WTC11 (cell line): ENCODE measurements at regions not wholly inside any gene's neighbourhood (a gene's known extent, or its start where the extent isn't known, plus 50 kb on each side); places are given as distances from the start of the nearest gene placed in this dataset.

ENCODE experiments used
- ATAC-seq: fragments of 200-7000 bp; cut with Tn5 transposase; 2 replicates; pipeline ENCODE4 v1.10.0; 2021; ENCODE audit warnings: mild to moderate bottlenecking, moderate library complexity
- CTCF ChIA-PET: fragments of 300-600 bp; sonication (Branson Sonifier 250); formaldehyde crosslinking; loops from one replicate; lab custom pipeline; 2021; ENCODE audit warnings: antibody characterized with exemption; lab: Charles Lee
- POLR2A ChIA-PET: fragments of 350-600 bp; sonication (Branson Sonifier 250); formaldehyde crosslinking; loops from one replicate; lab custom pipeline; 2021; ENCODE audit warnings: antibody characterized with exemption; lab: Charles Lee
- DNase-seq: peaks from one replicate; pipeline ENCODE4 v3.0.0; 2021; ENCODE audit warnings: low spot score
- H3K27ac Mint-ChIP-seq: 2 replicates; pipeline ENCODE4 v1.8.0; 2021; ENCODE audit warnings: mixed read lengths
- H3K27me3 Mint-ChIP-seq: 2 replicates; pipeline ENCODE4 v1.8.0; 2021; ENCODE audit warnings: low read depth, mild to moderate bottlenecking, moderate library complexity, mixed read lengths
- H3K36me3 Mint-ChIP-seq: 2 replicates; pipeline ENCODE4 v1.8.0; 2021; ENCODE audit warnings: mixed read lengths
- H3K4me1 Mint-ChIP-seq: 2 replicates; pipeline ENCODE4 v1.8.0; 2022; ENCODE audit warnings: mixed read lengths
- H3K4me3 Mint-ChIP-seq: 2 replicates; pipeline ENCODE4 v1.8.0; 2021; ENCODE audit warnings: mild to moderate bottlenecking, moderate library complexity, mixed read lengths
- H3K9me3 Mint-ChIP-seq: 2 replicates; pipeline ENCODE4 v1.8.0; 2021; ENCODE audit warnings: mixed read lengths
- GRHL2 ChIP-seq: fragments of 250-450 bp; sonication (Bioruptor Pico); IDR thresholded peaks from 2 replicates; pipeline ENCODE4 v1.8.0; 2022; ENCODE audit warnings: mild to moderate bottlenecking, moderate library complexity; ENCODE audit not compliant: insufficient replicate concordance, severe bottlenecking
- NFYB ChIP-seq: sonication (generic); formaldehyde crosslinking; conservative IDR thresholded peaks from 2 replicates; pipeline ENCODE4 v1.8.0; 2022; ENCODE audit warnings: low read depth, missing genetic modification reagents
- NR3C1 ChIP-seq: sonication (generic); formaldehyde crosslinking; conservative IDR thresholded peaks from 2 replicates; pipeline ENCODE4 v1.8.1; 2023; ENCODE audit warnings: low read depth, mild to moderate bottlenecking, missing genetic modification reagents
- PRRX2 ChIP-seq: fragments of 250-450 bp; sonication (Bioruptor Pico); IDR thresholded peaks from 2 replicates; pipeline ENCODE4 v1.8.0; 2021; ENCODE audit warnings: mild to moderate bottlenecking
- SMAD3 ChIP-seq: sonication (generic); formaldehyde crosslinking; IDR thresholded peaks from 2 replicates; pipeline ENCODE4 v1.8.0; 2022; ENCODE audit warnings: missing genetic modification reagents, mild to moderate bottlenecking, borderline replicate concordance
- SMAD4 ChIP-seq: sonication (generic); formaldehyde crosslinking; IDR thresholded peaks from 2 replicates; pipeline ENCODE4 v1.8.0; 2022; ENCODE audit warnings: mild to moderate bottlenecking, missing genetic modification reagents
- ZNF121 ChIP-seq: sonication (generic); formaldehyde crosslinking; IDR thresholded peaks from 2 replicates; pipeline ENCODE4 v1.8.0; 2023; ENCODE audit warnings: missing genetic modification reagents
- ZNF138 ChIP-seq: sonication (generic); formaldehyde crosslinking; conservative IDR thresholded peaks from 2 replicates; pipeline ENCODE4 v1.8.1; 2022; ENCODE audit warnings: mild to moderate bottlenecking, moderate library complexity, missing genetic modification reagents
- TF ChIP-seq, protein P1 (sequence below): fragments of 250-450 bp; sonication (Bioruptor Pico); IDR thresholded peaks from 2 replicates; pipeline ENCODE4 v1.9.0; 2021; ENCODE audit warnings: moderate library complexity, mild to moderate bottlenecking, inconsistent platforms, borderline replicate concordance
- TF ChIP-seq, protein P2 (sequence below): fragments of 250-450 bp; sonication (Bioruptor Pico); IDR thresholded peaks from 2 replicates; pipeline ENCODE4 v1.9.0; 2021; ENCODE audit warnings: mild to moderate bottlenecking, borderline replicate concordance
- TF ChIP-seq, protein P3 (sequence below): sonication (generic); formaldehyde crosslinking; IDR thresholded peaks from 2 replicates; pipeline ENCODE4 v1.8.1; 2022; ENCODE audit warnings: low read depth, missing genetic modification reagents, borderline replicate concordance
- TF ChIP-seq, protein P4 (sequence below): sonication (generic); formaldehyde crosslinking; IDR thresholded peaks from 2 replicates; pipeline ENCODE4 v1.8.0; 2022; ENCODE audit warnings: mild to moderate bottlenecking, missing genetic modification reagents
- TF ChIP-seq, protein P5 (sequence below): sonication (generic); formaldehyde crosslinking; IDR thresholded peaks from 2 replicates; pipeline ENCODE4 v1.8.1; 2022; ENCODE audit warnings: low read depth, mild to moderate bottlenecking, moderate library complexity, missing genetic modification reagents, borderline replicate concordance
- TF ChIP-seq, protein P6 (sequence below): fragments of 250-450 bp; sonication (Bioruptor Pico); IDR thresholded peaks from 2 replicates; pipeline ENCODE4 v1.8.0; 2021; ENCODE audit warnings: mild to moderate bottlenecking
- TF ChIP-seq, protein P7 (sequence below): sonication (generic); formaldehyde crosslinking; IDR thresholded peaks from 2 replicates; pipeline ENCODE4 v1.8.1; 2022; ENCODE audit warnings: mild to moderate bottlenecking, moderate library complexity, missing genetic modification reagents
- TF ChIP-seq, protein P8 (sequence below): sonication (generic); formaldehyde crosslinking; IDR thresholded peaks from 2 replicates; pipeline ENCODE4 v1.8.1; 2023; ENCODE audit warnings: mild to moderate bottlenecking, missing genetic modification reagents, moderate library complexity

DNA sequence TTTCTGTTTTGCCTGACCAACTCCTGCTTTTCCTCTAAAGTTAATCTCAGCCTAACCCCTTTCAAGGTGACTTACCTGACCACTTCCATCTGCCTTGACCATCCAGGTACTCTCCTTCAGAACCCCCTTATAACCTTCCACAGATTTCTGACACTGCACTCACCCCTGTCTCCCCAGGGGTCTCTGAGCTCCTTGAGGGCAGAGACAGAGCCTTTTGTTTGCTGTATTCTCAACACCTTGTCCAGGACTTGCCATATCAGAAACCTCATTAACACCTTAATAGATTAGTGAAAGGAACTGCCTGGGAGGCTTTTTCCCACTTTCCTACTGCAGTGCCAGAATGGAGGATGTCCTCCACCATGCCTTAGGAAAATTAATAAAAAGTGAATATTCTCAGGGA, 119.7 kb upstream of the SERPINE2 start:
- no peak for DNase-seq
- H3K27me3 Mint-ChIP-seq, result no peaks in the 10 kb centered on the region
- ChIA-PET CTCF (no interaction called here), POLR2A (no interaction called here)
- no peak for ATAC-seq
- H3K4me1 Mint-ChIP-seq, result no peaks in the 10 kb centered on the region
- no peaks in the 10 kb centered on the region for H3K9me3 Mint-ChIP-seq
- H3K27ac Mint-ChIP-seq, result no peak overlapping the region
- TF ChIP-seq NFYB (CRISPR knock-in tag), result no peak
- TF ChIP-seq, protein P1, sequence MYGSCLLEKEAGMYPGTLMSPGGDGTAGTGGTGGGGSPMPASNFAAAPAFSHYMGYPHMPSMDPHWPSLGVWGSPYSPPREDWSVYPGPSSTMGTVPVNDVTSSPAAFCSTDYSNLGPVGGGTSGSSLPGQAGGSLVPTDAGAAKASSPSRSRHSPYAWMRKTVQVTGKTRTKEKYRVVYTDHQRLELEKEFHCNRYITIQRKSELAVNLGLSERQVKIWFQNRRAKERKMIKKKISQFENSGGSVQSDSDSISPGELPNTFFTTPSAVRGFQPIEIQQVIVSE (CRISPR knock-in tag), result no peak
- no peak overlapping the region for H3K4me3 Mint-ChIP-seq
- H3K36me3 Mint-ChIP-seq, result no peaks in the 10 kb centered on the region

DNA sequence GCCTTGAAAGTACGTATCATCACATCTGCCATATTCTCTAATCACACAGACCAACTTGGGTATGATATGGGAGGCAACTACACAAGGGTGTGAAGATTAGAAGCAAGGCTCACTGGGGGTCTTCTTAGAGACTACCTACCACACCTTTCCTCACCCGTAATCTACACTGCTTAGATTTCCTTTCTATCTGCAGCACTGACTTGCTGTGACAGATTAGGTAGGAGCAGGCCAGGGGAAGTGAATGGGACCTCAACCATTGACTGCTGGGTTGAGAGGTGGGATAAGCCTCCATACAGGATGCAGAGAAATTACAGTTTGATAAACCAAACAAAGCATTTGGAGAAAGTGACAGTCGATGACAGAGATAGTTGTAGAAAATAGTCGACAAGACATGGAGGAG, 119.0 kb upstream of the SERPINE2 start:
- Mint-ChIP-seq H3K4me1 (no peaks in the 10 kb centered on the region), H3K4me3 (no peak overlapping the region), H3K36me3 (no peaks in the 10 kb centered on the region), H3K27ac (no peak overlapping the region), H3K27me3 (no peaks in the 10 kb centered on the region), H3K9me3 (no peaks in the 10 kb centered on the region)
- ChIA-PET CTCF (no interaction called here), POLR2A (no interaction called here)
- TF ChIP-seq, protein P2, sequence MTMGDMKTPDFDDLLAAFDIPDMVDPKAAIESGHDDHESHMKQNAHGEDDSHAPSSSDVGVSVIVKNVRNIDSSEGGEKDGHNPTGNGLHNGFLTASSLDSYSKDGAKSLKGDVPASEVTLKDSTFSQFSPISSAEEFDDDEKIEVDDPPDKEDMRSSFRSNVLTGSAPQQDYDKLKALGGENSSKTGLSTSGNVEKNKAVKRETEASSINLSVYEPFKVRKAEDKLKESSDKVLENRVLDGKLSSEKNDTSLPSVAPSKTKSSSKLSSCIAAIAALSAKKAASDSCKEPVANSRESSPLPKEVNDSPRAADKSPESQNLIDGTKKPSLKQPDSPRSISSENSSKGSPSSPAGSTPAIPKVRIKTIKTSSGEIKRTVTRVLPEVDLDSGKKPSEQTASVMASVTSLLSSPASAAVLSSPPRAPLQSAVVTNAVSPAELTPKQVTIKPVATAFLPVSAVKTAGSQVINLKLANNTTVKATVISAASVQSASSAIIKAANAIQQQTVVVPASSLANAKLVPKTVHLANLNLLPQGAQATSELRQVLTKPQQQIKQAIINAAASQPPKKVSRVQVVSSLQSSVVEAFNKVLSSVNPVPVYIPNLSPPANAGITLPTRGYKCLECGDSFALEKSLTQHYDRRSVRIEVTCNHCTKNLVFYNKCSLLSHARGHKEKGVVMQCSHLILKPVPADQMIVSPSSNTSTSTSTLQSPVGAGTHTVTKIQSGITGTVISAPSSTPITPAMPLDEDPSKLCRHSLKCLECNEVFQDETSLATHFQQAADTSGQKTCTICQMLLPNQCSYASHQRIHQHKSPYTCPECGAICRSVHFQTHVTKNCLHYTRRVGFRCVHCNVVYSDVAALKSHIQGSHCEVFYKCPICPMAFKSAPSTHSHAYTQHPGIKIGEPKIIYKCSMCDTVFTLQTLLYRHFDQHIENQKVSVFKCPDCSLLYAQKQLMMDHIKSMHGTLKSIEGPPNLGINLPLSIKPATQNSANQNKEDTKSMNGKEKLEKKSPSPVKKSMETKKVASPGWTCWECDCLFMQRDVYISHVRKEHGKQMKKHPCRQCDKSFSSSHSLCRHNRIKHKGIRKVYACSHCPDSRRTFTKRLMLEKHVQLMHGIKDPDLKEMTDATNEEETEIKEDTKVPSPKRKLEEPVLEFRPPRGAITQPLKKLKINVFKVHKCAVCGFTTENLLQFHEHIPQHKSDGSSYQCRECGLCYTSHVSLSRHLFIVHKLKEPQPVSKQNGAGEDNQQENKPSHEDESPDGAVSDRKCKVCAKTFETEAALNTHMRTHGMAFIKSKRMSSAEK (CRISPR knock-in tag), result no peak
- TF ChIP-seq, protein P3, sequence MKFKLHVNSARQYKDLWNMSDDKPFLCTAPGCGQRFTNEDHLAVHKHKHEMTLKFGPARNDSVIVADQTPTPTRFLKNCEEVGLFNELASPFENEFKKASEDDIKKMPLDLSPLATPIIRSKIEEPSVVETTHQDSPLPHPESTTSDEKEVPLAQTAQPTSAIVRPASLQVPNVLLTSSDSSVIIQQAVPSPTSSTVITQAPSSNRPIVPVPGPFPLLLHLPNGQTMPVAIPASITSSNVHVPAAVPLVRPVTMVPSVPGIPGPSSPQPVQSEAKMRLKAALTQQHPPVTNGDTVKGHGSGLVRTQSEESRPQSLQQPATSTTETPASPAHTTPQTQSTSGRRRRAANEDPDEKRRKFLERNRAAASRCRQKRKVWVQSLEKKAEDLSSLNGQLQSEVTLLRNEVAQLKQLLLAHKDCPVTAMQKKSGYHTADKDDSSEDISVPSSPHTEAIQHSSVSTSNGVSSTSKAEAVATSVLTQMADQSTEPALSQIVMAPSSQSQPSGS (CRISPR knock-in tag), result no peak
- no peak for TF ChIP-seq NFYB (CRISPR knock-in tag)
- TF ChIP-seq SMAD3 (CRISPR knock-in tag), result no peak
- no peak for TF ChIP-seq ZNF121 (CRISPR knock-in tag)
- TF ChIP-seq NR3C1 (CRISPR knock-in tag), result no peak
- no peak for TF ChIP-seq GRHL2 (CRISPR knock-in tag)
- no peak for TF ChIP-seq ZNF138 (CRISPR knock-in tag)
- no peak for TF ChIP-seq PRRX2
- TF ChIP-seq, protein P4, sequence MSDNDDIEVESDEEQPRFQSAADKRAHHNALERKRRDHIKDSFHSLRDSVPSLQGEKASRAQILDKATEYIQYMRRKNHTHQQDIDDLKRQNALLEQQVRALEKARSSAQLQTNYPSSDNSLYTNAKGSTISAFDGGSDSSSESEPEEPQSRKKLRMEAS, result no peak
- TF ChIP-seq, protein P5, sequence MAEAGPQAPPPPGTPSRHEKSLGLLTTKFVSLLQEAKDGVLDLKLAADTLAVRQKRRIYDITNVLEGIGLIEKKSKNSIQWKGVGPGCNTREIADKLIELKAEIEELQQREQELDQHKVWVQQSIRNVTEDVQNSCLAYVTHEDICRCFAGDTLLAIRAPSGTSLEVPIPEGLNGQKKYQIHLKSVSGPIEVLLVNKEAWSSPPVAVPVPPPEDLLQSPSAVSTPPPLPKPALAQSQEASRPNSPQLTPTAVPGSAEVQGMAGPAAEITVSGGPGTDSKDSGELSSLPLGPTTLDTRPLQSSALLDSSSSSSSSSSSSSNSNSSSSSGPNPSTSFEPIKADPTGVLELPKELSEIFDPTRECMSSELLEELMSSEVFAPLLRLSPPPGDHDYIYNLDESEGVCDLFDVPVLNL (CRISPR knock-in tag), result no peak
- TF ChIP-seq SMAD4 (CRISPR knock-in tag), result no peak
- TF ChIP-seq, protein P6, sequence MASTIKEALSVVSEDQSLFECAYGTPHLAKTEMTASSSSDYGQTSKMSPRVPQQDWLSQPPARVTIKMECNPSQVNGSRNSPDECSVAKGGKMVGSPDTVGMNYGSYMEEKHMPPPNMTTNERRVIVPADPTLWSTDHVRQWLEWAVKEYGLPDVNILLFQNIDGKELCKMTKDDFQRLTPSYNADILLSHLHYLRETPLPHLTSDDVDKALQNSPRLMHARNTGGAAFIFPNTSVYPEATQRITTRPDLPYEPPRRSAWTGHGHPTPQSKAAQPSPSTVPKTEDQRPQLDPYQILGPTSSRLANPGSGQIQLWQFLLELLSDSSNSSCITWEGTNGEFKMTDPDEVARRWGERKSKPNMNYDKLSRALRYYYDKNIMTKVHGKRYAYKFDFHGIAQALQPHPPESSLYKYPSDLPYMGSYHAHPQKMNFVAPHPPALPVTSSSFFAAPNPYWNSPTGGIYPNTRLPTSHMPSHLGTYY (CRISPR knock-in tag), result no peak
- TF ChIP-seq, protein P7, sequence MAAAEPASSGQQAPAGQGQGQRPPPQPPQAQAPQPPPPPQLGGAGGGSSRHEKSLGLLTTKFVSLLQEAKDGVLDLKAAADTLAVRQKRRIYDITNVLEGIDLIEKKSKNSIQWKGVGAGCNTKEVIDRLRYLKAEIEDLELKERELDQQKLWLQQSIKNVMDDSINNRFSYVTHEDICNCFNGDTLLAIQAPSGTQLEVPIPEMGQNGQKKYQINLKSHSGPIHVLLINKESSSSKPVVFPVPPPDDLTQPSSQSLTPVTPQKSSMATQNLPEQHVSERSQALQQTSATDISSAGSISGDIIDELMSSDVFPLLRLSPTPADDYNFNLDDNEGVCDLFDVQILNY (CRISPR knock-in tag), result no peak
- TF ChIP-seq, protein P8, sequence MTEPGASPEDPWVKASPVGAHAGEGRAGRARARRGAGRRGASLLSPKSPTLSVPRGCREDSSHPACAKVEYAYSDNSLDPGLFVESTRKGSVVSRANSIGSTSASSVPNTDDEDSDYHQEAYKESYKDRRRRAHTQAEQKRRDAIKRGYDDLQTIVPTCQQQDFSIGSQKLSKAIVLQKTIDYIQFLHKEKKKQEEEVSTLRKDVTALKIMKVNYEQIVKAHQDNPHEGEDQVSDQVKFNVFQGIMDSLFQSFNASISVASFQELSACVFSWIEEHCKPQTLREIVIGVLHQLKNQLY (CRISPR knock-in tag), result no peak
- ATAC-seq (no peak), DNase-seq (no peak)
